Cardiac muscle cell (in vitro differentiated cells and primary cell): ENCODE measurements at regions not wholly inside any gene's neighbourhood (a gene's known extent, or its start where the extent isn't known, plus 50 kb on each side); places are given as distances from the start of the nearest gene placed in this dataset.

Experiments used
- DNase-seq, 2 donors: peaks; one replicate each; pipeline versions ENCODE4 v3.0.0 to v3.0.0-alpha.2; 2010 to 2017; ENCODE audit warnings: low read depth in 1 of 2, low spot score in 1 of 2
- H3K27ac ChIP-seq: fragments of 200-600 bp; sonication (generic); 2 replicates; pipeline ENCODE4 v1.5.1; 2016
- H3K27me3 ChIP-seq: fragments of 200-600 bp; sonication (generic); 2 replicates; pipeline ENCODE4 v1.6.0; 2016; ENCODE audit warnings: control low read depth
- H3K36me3 ChIP-seq: fragments of 200-600 bp; sonication (generic); 2 replicates; pipeline ENCODE4 v1.5.1; 2016; ENCODE audit warnings: control low read depth
- H3K4me1 ChIP-seq: fragments of 200-600 bp; sonication (generic); 2 replicates; pipeline ENCODE4 v1.8.1; 2017; ENCODE audit warnings: low read depth, mild to moderate bottlenecking, mixed run types
- H3K4me3 ChIP-seq: fragments of 200-600 bp; sonication (generic); 2 replicates; pipeline ENCODE4 v1.5.1; 2016; ENCODE audit warnings: mild to moderate bottlenecking
- H3K9me3 ChIP-seq: fragments of 200-600 bp; sonication (generic); 2 replicates; pipeline ENCODE4 v1.5.1; 2017; ENCODE audit warnings: low read depth, mild to moderate bottlenecking, control low read depth
- TF ChIP-seq, protein P1 (sequence below): IDR thresholded peaks from 2 replicates; pipeline ENCODE4 v1.5.1; 2012; ENCODE audit warnings: low read depth, mild to moderate bottlenecking, low read length

- H3K9me3 ChIP-seq = no peaks in the 10 kb centered on the region
- TF ChIP-seq, protein P1, sequence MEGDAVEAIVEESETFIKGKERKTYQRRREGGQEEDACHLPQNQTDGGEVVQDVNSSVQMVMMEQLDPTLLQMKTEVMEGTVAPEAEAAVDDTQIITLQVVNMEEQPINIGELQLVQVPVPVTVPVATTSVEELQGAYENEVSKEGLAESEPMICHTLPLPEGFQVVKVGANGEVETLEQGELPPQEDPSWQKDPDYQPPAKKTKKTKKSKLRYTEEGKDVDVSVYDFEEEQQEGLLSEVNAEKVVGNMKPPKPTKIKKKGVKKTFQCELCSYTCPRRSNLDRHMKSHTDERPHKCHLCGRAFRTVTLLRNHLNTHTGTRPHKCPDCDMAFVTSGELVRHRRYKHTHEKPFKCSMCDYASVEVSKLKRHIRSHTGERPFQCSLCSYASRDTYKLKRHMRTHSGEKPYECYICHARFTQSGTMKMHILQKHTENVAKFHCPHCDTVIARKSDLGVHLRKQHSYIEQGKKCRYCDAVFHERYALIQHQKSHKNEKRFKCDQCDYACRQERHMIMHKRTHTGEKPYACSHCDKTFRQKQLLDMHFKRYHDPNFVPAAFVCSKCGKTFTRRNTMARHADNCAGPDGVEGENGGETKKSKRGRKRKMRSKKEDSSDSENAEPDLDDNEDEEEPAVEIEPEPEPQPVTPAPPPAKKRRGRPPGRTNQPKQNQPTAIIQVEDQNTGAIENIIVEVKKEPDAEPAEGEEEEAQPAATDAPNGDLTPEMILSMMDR = no peak
- no peaks in the 10 kb centered on the region for H3K4me1 ChIP-seq
- no peak overlapping the region for H3K27ac ChIP-seq
- H3K36me3 ChIP-seq = no peaks in the 10 kb centered on the region
- no peak overlapping the region for H3K4me3 ChIP-seq
- no peak for DNase-seq
- H3K27me3 ChIP-seq = no peaks in the 10 kb centered on the region
Observed at GRCh38 chr2:16368951-16369350, 296.7 kb downstream of the CYRIA start.

DNA sequence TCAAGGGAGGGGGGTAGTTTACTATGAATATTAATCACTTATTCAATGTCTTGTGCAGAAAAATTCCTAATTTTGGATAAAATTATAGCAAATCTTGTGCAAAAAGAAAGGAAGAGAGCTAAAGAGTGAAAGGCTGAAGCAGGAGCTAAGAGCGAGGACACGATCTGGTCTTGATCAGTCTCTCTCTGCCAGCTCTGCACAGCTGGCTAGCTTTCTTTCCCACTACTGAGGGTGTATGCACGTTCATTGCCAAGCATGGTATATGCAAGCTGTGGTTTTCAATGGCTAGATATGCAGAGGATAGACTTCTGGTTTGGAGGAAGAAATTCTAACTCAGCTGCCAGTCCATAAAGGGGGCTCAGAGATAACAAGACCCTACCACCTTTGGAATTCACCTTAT lies 297.3 kb downstream of the CYRIA start:
- TF ChIP-seq, protein P1 = no peak
- Histone ChIP-seq H3K4me1 (no peaks in the 10 kb centered on the region), H3K4me3 (no peak overlapping the region), H3K9me3 (no peaks in the 10 kb centered on the region), H3K27ac (no peak overlapping the region), H3K27me3 (no peaks in the 10 kb centered on the region), H3K36me3 (no peaks in the 10 kb centered on the region)
- DNase-seq = no peak

DNA sequence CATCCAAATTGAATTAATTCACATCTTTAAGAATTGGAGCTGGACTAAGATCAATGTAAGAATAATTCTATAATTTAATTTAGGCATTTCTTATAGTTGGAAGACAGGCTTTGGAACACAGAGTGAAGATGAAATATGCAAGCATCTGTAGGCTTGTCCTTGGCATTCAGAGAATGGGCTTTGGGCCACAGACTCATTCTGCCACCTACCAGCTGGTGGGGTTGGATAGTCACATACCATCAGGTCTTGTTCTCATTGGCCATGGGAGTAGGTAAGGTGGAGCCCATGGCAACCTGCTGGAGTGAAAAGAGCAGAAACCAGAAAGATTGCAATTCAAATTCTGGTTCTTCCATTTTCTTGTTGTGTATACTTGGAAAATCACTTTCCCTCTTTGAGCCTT lies 300.3 kb downstream of the CYRIA start:
- no peak overlapping the region for H3K4me3 ChIP-seq
- no peak overlapping the region for H3K27ac ChIP-seq
- TF ChIP-seq, protein P1 = no peak
- H3K27me3 ChIP-seq = no peaks in the 10 kb centered on the region
- no peaks in the 10 kb centered on the region for H3K4me1 ChIP-seq
- DNase-seq = no peak
- no peaks in the 10 kb centered on the region for H3K36me3 ChIP-seq
- H3K9me3 ChIP-seq = no peaks in the 10 kb centered on the region

- no peak for DNase-seq
- no peak overlapping the region for H3K4me3 ChIP-seq
- no peaks in the 10 kb centered on the region for H3K9me3 ChIP-seq
- H3K4me1 ChIP-seq = no peaks in the 10 kb centered on the region
- H3K27me3 ChIP-seq = no peaks in the 10 kb centered on the region
- H3K36me3 ChIP-seq = no peaks in the 10 kb centered on the region
- TF ChIP-seq, protein P1 = no peak
- H3K27ac ChIP-seq = no peak overlapping the region
Observed at GRCh38 chr2:16363581-16363980, 302.1 kb downstream of the CYRIA start.

GRCh38 chr2:16362611-16363010 lies 303.0 kb downstream of the CYRIA start:
- Histone ChIP-seq H3K27ac (no peak overlapping the region), H3K27me3 (no peaks in the 10 kb centered on the region), H3K36me3 (no peaks in the 10 kb centered on the region), H3K4me3 (no peak overlapping the region), H3K9me3 (no peaks in the 10 kb centered on the region), H3K4me1 (no peaks in the 10 kb centered on the region)
- TF ChIP-seq, protein P1 = no peak
- DNase-seq = no peak
